H54 (cell line): ENCODE measurements at regions not wholly inside any gene's neighbourhood (a gene's known extent, or its start where the extent isn't known, plus 50 kb on each side); places are given as distances from the start of the nearest gene placed in this dataset.
A peak's percentile ranks its signal among the peaks of the same experiment; 100 is the strongest.

Experiments
- DNase-seq: peaks from one replicate; pipeline ENCODE4 v3.0.0; 2011; ENCODE audit warnings: low spot score, mixed read lengths; ENCODE audit not compliant: insufficient read length
- FAIRE-seq: peaks from 3 replicates; lab custom pipeline; 2011; peaks lifted over from hg19 to GRCh38; lab: Jason Lieb, UNC
- POLR2A ChIP-seq: IDR thresholded peaks from 2 replicates; pipeline ENCODE4 v1.6.1; 2011; ENCODE audit warnings: low read depth, mild to moderate bottlenecking, low read length

DNA sequence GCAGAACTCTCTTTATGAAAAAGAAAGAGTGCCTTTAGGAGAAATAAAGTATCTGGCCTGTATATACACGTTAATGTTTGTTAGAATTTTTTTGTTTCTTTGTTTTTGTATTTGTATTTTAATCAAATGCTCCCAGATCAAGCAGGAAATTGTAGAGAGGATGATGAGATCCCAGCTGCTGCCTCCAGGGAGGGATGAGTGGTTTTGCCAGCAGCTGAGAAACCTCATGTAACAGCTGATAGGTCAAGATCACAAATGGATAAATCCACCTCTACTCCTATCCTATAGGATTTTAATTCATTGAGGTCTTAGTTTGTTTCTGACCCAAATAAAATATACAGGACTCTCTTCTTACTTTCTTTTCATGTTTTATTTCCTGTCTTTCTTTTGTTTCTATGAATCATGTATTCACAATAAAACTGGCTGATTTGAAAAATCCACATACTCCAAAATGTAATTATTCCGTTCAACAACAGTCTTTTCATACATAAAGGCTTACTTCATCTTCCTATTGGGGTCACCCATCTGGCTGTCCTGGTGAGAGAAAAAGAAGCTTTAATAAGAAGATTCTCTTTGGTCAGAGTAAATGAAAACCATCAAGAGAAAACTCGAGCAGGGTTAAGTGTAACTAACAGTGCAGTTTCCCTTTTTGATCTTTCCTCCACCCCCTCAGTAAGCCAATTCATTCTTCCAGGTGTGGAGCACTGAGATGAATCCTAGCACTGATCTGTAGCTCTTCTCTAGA lies 129.3 kb upstream of the PLPPR5 start:
- TF ChIP-seq POLR2A = no peak
- DNase-seq (no peak), FAIRE-seq (no peak)

DNA sequence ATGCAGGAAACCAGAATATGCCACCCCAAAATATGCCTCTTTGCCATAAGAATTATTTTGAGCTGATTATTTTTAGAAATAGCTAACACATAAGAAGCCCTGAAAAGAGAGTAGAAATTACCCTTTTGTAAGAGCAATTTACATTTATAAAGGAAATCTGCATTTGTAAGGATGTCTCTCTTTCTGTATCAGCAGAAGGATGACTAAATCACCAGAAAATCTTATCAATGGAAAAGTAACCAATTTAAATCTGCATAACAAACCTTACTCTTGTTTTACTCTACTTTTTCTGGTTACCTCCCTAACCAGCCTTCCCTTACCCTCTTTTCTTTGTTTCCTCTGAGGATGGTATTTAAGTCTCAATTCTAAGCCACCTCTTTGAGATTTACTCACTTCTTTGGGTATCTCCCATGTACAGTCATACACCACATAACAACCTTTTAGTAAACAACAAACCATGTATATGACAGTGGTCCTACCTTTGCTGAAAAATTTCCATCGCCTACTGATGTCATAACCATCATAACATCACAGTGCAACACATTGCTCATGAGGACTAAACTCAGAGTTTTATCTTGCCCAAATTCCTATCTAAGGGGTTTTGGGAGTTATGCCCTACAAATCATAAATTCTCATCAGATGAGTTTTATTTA lies 126.6 kb upstream of the PLPPR4 start:
- no peak for DNase-seq
- no peak for TF ChIP-seq POLR2A
- no peak for FAIRE-seq

GRCh38 chr1:99139876-99140275 lies 124.4 kb upstream of the PLPPR4 start:
- no peak for FAIRE-seq
- DNase-seq = no peak
- TF ChIP-seq POLR2A = no peak

- TF ChIP-seq POLR2A = no peak
- DNase-seq (no peak), FAIRE-seq (no peak)
These were observed 118.0 kb upstream of the PLPPR4 start for GRCh38 chr1:99146129-99146848.

DNA sequence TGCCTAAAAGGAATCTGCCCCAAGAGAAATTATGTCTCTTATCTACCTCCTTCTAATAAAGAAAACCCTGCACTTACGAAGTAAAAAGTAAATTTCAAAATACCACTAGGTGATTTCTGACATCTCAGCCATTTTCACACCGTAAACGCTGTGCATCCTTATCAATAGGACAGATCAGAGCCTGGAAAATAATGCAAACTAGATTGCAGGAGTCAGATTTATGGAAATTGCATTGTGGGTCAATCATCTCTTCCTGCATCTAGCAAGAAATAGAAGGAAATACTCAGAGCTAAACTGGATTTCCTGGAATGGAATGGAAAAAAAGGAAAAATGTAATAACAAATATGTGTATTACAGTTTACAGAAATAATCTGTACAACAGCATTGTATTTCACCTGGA lies 114.3 kb upstream of the PLPPR4 start:
- FAIRE-seq (no peak), DNase-seq (no peak)
- TF ChIP-seq POLR2A = no peak

GRCh38 chr1:99152132-99152531 lies 112.2 kb upstream of the PLPPR4 start:
- TF ChIP-seq POLR2A = no peak
- FAIRE-seq = no peak
- DNase-seq = no peak

- FAIRE-seq = no peak
- DNase-seq = no peak
- TF ChIP-seq POLR2A = no peak
These were observed 100.6 kb upstream of the PLPPR4 start for GRCh38 chr1:99163671-99164070.

- peak; percentile 15 for DNase-seq
- FAIRE-seq = peak; percentile 6
- no peak for TF ChIP-seq POLR2A
These were observed 93.8 kb upstream of the PLPPR4 start for GRCh38 chr1:99170516-99170915.

- DNase-seq = no peak
- TF ChIP-seq POLR2A = no peak
- no peak for FAIRE-seq
These were observed 93.0 kb upstream of the PLPPR4 start for GRCh38 chr1:99171184-99171813.

DNA sequence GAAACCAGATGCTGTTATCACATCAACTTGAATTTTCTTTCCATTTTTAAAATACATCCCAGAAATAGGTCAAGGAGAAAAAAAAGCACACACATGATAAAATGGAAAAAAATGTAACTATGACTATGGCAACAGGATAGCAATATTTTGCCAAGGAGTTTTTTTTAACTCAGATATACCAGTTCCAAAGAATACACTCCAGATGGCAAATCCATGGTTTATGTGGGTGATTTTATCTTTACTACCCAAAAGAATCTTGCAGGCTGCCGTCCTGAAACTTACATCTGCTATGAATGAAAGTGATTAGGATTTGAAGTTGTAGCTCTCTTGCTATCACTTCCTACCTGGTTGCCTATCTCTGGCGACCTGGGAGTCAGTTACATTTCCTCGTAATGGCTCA lies 91.0 kb upstream of the PLPPR4 start:
- no peak for DNase-seq
- FAIRE-seq = no peak
- no peak for TF ChIP-seq POLR2A

- FAIRE-seq (no peak), DNase-seq (no peak)
- no peak for TF ChIP-seq POLR2A
These were observed 90.4 kb upstream of the PLPPR4 start for GRCh38 chr1:99173900-99174299.

- TF ChIP-seq POLR2A = no peak
- DNase-seq (no peak), FAIRE-seq (no peak)
These were observed 87.5 kb upstream of the PLPPR4 start for GRCh38 chr1:99176753-99177152.

DNA sequence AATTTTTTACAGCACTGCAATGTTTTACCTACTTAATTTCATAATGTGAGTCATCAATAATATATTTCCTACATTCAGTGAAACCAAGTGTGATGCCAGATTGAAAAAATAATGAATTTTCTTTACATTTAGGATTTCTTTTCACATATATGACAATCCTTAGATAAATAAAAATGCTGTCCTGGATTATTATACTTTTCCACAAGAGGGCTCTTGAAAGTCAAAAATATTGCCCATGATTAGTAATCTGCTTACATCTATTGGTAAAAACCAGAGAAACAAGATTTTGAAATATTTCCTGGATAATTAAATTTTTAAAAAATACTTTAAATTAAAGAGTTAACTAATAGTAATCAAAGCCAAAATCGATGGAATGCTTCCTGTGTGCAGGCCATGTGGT lies 86.8 kb upstream of the PLPPR4 start:
- DNase-seq = no peak
- TF ChIP-seq POLR2A = no peak
- no peak for FAIRE-seq

GRCh38 chr1:99180343-99180808 lies 83.9 kb upstream of the PLPPR4 start:
- peak; percentile 5 for DNase-seq
- peak; percentile 82 for FAIRE-seq
- TF ChIP-seq POLR2A = no peak
